ENCODE measurements at regions not wholly inside any gene's neighbourhood (a gene's known extent, or its start where the extent isn't known, plus 50 kb on each side); places are given as distances from the start of the nearest gene placed in this dataset.

GRCh38 chr4:186918466-186918865, 194.8 kb upstream of the FAT1 start:
- no peak for TF ChIP-seq ZNF341 (tag by site-specific recombination; IDR thresholded peaks at IDR 0.05; ENCODE audit: low read depth)
- no peak for TF ChIP-seq ZNF350 (tag by site-specific recombination; IDR thresholded peaks at IDR 0.05)
- TF ChIP-seq PRDM6 (tag by site-specific recombination; IDR thresholded peaks at IDR 0.05) = no peak
- TF ChIP-seq SP3 (tag by site-specific recombination; IDR thresholded peaks at IDR 0.05) = no peak
- no peak for TF ChIP-seq ZNF18 (tag by site-specific recombination; IDR thresholded peaks at IDR 0.05)
- no peak for TF ChIP-seq TRIM28 (IDR thresholded peaks at IDR 0.05; ENCODE audit: borderline replicate concordance, low read length)
- TF ChIP-seq ZNF670 (tag by site-specific recombination; IDR thresholded peaks at IDR 0.05; ENCODE audit: low read depth) = no peak
- no peak for TF ChIP-seq PRDM2 (tag by site-specific recombination; IDR thresholded peaks at IDR 0.05; ENCODE audit: borderline replicate concordance)
- no peak for TF ChIP-seq ZNF362 (tag by site-specific recombination; IDR thresholded peaks at IDR 0.05)
- TF ChIP-seq ZNF76 (tag by site-specific recombination; IDR thresholded peaks at IDR 0.05; ENCODE audit: borderline replicate concordance, low read depth) = no peak
- no peak for TF ChIP-seq ZNF596 (tag by site-specific recombination; IDR thresholded peaks at IDR 0.05)
- no peak for TF ChIP-seq ZNF48 (tag by site-specific recombination; IDR thresholded peaks at IDR 0.05)
- no peak for TF ChIP-seq ZNF785 (tag by site-specific recombination; IDR thresholded peaks at IDR 0.05)
- TF ChIP-seq GLIS1 (tag by site-specific recombination; IDR thresholded peaks at IDR 0.05) = no peak
- TF ChIP-seq ELK4 (IDR thresholded peaks at IDR 0.05; ENCODE audit: borderline replicate concordance, low read depth, low read length) = no peak
- TF ChIP-seq ZNF148 (tag by site-specific recombination; IDR thresholded peaks at IDR 0.05; ENCODE audit: borderline replicate concordance) = no peak
- no peak for TF ChIP-seq INSM2 (tag by site-specific recombination; IDR thresholded peaks at IDR 0.05)
- no peak for TF ChIP-seq ZNF777 (tag by site-specific recombination; IDR thresholded peaks at IDR 0.05; ENCODE audit: borderline replicate concordance)
- no peak for TF ChIP-seq ZNF610 (tag by site-specific recombination; IDR thresholded peaks at IDR 0.05; ENCODE audit: borderline replicate concordance)
- H3K4me3 ChIP-seq (ENCODE audit: low read depth, low read length) = no peak overlapping the region
- H3K9me3 ChIP-seq (ENCODE audit: control insufficient read depth, insufficient read depth, low read depth, low read length) = no peaks in the 10 kb centered on the region
- H3K36me3 ChIP-seq (ENCODE audit: control insufficient read depth in 2 of 2, insufficient read depth in 1 of 2, low read length in 2 of 2) = no peaks in the 10 kb centered on the region
- H3K4me1 ChIP-seq (ENCODE audit: control insufficient read depth, insufficient read depth, low read length) = no peaks in the 10 kb centered on the region
- ChIA-PET POLR2A (no interaction called here), CTCF (no interaction called here)
- no peak overlapping the region for H3K27ac ChIP-seq (ENCODE audit: extremely low read depth, low read depth, low read length)

All from HEK293 (cell line).